WTC11 (cell line): ENCODE measurements at regions not wholly inside any gene's neighbourhood (a gene's known extent, or its start where the extent isn't known, plus 50 kb on each side); places are given as distances from the start of the nearest gene placed in this dataset.

ENCODE experiments used
- PRRX2 ChIP-seq: fragments of 250-450 bp; sonication (Bioruptor Pico); IDR thresholded peaks from 2 replicates; pipeline ENCODE4 v1.8.0; 2021; ENCODE audit warnings: mild to moderate bottlenecking
- USF2 ChIP-seq: sonication (generic); formaldehyde crosslinking; IDR thresholded peaks from 2 replicates; pipeline ENCODE4 v1.8.1; 2023; ENCODE audit warnings: mild to moderate bottlenecking, missing genetic modification reagents, moderate library complexity

- TF ChIP-seq USF2 (CRISPR knock-in tag) (no peak), PRRX2 (CRISPR knock-in tag) (no peak)
Measured at GRCh38 chrX:43175434-43175833, 397.5 kb upstream of the PPP1R2C start.
